MCF 10A (cell line): ENCODE measurements at regions not wholly inside any gene's neighbourhood (a gene's known extent, or its start where the extent isn't known, plus 50 kb on each side); places are given as distances from the start of the nearest gene placed in this dataset.

Source experiments
- BruUV-seq: library from RNA; stranded (reverse); fragments of 400-500 nt; replicated peaks from 2 replicates; lab custom pipeline; 2021; lab: Mats Ljungman, UMichigan
- CTCF ChIA-PET: fragments of 300-600 bp; sonication (Branson Sonifier 250); formaldehyde crosslinking; extraction: SDS; loops from one replicate; lab custom pipeline; 2021; ENCODE audit warnings: antibody characterized with exemption, inconsistent platforms; lab: Yijun Ruan, JAX
- POLR2A ChIA-PET: fragments of 300-600, 350-650 bp; sonication (Branson Sonifier 250); formaldehyde crosslinking; extraction: SDS; loops from one replicate; lab custom pipeline; 2020; ENCODE audit warnings: antibody characterized with exemption, inconsistent platforms; lab: Yijun Ruan, JAX
- DNase-seq: peaks from one replicate; pipeline ENCODE4 v3.0.0-alpha.2; 2018; ENCODE audit not compliant: unreplicated experiment
- H3K27ac Mint-ChIP-seq: one replicate; pipeline ENCODE4 v1.8.0; 2022; ENCODE audit warnings: mild to moderate bottlenecking, low read depth, mixed read lengths; ENCODE audit not compliant: unreplicated experiment
- H3K27me3 Mint-ChIP-seq: one replicate; pipeline ENCODE4 v1.8.0; 2022; ENCODE audit warnings: mixed read lengths; ENCODE audit not compliant: insufficient read depth, unreplicated experiment
- H3K36me3 Mint-ChIP-seq: one replicate; pipeline ENCODE4 v1.8.0; 2022; ENCODE audit warnings: mild to moderate bottlenecking, moderate library complexity, mixed read lengths; ENCODE audit not compliant: insufficient read depth, unreplicated experiment
- H3K4me1 Mint-ChIP-seq: one replicate; pipeline ENCODE4 v1.8.0; 2022; ENCODE audit warnings: mixed read lengths; ENCODE audit not compliant: insufficient read depth, unreplicated experiment
- H3K4me3 Mint-ChIP-seq: one replicate; pipeline ENCODE4 v1.8.0; 2022; ENCODE audit warnings: mild to moderate bottlenecking, moderate library complexity, mixed read lengths; ENCODE audit not compliant: unreplicated experiment
- H3K9me3 Mint-ChIP-seq: one replicate; pipeline ENCODE4 v1.8.0; 2022; ENCODE audit warnings: mixed read lengths; ENCODE audit not compliant: unreplicated experiment
- CTCF ChIP-seq: fragments of 200-600 bp; IDR thresholded peaks from one replicate; pipeline ENCODE4 v1.8.0; 2022; ENCODE audit warnings: antibody characterized with exemption, mild to moderate bottlenecking; ENCODE audit not compliant: unreplicated experiment
- intact Hi-C: fragments of 100-400 bp; cut with micrococcal nuclease; formaldehyde crosslinking; loops from 2 replicates; pipeline ENCODE4 v1.14.1; 2022

- no peaks in the 10 kb centered on the region for H3K9me3 Mint-ChIP-seq
- no peaks in the 10 kb centered on the region for H3K27me3 Mint-ChIP-seq
- no TSS peak for BruUV-seq
- no peak overlapping the region for H3K4me3 Mint-ChIP-seq
- CTCF ChIA-PET: no interaction called here
- H3K36me3 Mint-ChIP-seq: no peaks in the 10 kb centered on the region
- H3K4me1 Mint-ChIP-seq: peaks cover 13% of the 10 kb centered on the region
- peak; percentile 18 for DNase-seq
- H3K27ac Mint-ChIP-seq: no peak overlapping the region
- POLR2A ChIA-PET: no interaction called here
- intact Hi-C loops: no loop called here
- no peak for TF ChIP-seq CTCF
Measured at GRCh38 chr1:58065520-58065919, 481.0 kb downstream of the OMA1 start.

DNA sequence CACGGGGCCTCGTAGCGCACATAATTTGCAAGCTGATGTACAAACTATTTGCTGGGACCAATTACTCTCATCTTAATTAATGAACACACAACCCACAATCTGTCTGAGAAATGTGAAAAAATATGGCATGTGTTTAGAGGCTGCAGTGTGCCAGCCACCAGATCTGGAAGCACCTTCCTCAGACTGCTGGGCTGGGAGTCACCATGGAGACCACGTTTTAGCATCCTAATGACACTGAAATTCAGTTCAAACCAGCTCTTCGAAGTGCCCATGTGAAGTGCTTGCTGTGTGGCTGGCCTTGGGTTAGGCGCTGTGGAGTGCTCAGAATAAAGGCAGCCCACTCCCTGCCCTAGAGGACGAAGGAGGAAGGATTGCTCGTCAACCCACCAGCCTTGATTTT, 482.4 kb downstream of the OMA1 start:
- POLR2A ChIA-PET: no interaction called here
- Mint-ChIP-seq H3K4me3 (no peak overlapping the region), H3K9me3 (no peaks in the 10 kb centered on the region), H3K36me3 (no peaks in the 10 kb centered on the region), H3K27ac (no peak overlapping the region), H3K27me3 (no peaks in the 10 kb centered on the region), H3K4me1 (peaks cover 13% of the 10 kb centered on the region)
- intact Hi-C loops: no loop called here
- no peak for DNase-seq
- BruUV-seq: no TSS peak
- CTCF ChIA-PET: interaction anchor here (0.6 to 1.3 kb wide), 2 partner anchors 18 to 1747 kb away, joined by 3 read pairs; no protein-coding TSS in a partner anchor
- TF ChIP-seq CTCF: no peak

DNA sequence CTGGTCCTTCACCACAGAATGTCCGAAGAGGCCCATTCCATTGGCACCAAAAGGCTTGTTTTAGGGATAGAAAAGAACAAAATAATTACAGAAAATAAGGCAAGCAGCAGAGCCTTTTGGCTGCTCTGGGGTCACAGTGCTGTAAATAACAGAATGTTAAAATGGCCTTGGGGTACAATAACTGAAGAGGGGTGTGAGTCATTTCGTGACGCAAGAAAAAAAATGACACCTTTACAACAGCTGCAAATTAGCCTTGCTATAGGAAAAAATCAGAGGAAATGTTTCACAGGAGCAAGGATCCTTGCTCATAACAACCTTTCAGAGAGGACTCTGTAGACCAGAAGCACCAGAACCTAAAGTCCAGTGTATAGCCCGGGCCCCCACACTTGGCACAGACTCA, 483.4 kb downstream of the OMA1 start:
- Mint-ChIP-seq H3K9me3 (no peaks in the 10 kb centered on the region), H3K27ac (peak overlapping the region; percentile 46), H3K4me1 (peaks cover 16% of the 10 kb centered on the region), H3K36me3 (no peaks in the 10 kb centered on the region), H3K27me3 (no peaks in the 10 kb centered on the region), H3K4me3 (no peak overlapping the region)
- POLR2A ChIA-PET: no interaction called here
- CTCF ChIA-PET: interaction anchor here (0.6 to 2.1 kb wide), 3 partner anchors 15 to 126 kb away, joined by 3 to 6 read pairs (median 3); no protein-coding TSS in a partner anchor
- peak; percentile 66 for DNase-seq
- no TSS peak for BruUV-seq
- no peak for TF ChIP-seq CTCF
- intact Hi-C loops: no loop called here

DNA sequence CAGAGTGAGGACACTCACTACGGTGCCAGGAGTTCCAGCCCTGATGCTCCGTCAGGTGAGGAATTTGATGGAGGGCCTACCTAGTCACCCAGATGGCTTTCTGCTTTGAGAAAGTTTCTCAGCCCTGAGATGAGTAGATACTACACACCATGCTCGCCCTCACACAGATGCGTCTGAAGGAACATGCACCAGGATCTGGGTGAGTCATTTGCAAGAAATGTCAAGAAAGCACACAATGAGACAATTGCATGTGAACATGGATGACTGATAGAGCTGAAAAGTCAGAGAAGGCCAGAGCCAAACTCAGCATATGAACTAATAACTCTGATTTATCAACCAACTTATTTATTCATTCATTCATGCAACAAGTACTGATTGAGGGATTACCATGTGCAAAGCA, 483.9 kb downstream of the OMA1 start:
- intact Hi-C loops: no loop called here
- Mint-ChIP-seq H3K4me1 (peaks cover 21% of the 10 kb centered on the region), H3K4me3 (no peak overlapping the region)

More for the DNA sequence above, 483.9 kb downstream of the OMA1 start:
- Mint-ChIP-seq H3K27ac (peak overlapping the region; percentile 46), H3K27me3 (no peaks in the 10 kb centered on the region), H3K36me3 (no peaks in the 10 kb centered on the region), H3K9me3 (no peaks in the 10 kb centered on the region)
- CTCF ChIA-PET: interaction anchor here (0.5 to 2.1 kb wide), 2 partner anchors 14 to 232 kb away, joined by 3 to 6 read pairs; no protein-coding TSS in a partner anchor
- POLR2A ChIA-PET: interaction anchor here (0.6 kb wide), 1 partner anchor 16 kb away, joined by 5 read pairs; no protein-coding TSS in a partner anchor
- no peak for TF ChIP-seq CTCF
- no TSS peak for BruUV-seq
- DNase-seq: peak; percentile 73
